ENCODE measurements at regions not wholly inside any gene's neighbourhood (a gene's known extent, or its start where the extent isn't known, plus 50 kb on each side); places are given as distances from the start of the nearest gene placed in this dataset.

DNA sequence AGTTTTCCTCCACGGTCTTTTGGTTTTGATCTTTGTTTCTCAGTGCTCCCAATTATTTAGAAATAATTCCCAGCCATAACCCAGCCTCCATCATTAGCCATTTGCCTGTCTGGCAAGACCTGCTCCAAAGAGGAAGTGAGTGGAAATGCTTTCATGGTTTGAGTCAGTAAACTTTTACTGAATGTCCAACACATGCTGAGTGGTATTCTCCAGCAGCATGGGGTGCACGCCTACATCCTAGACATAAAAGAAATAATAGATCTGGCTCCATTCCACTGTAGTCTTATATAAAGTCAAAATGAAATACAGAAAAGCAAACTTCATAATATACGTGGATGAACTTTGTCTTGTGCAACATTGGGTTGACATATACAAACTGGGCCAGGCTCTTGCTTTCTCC is 757.2 kb downstream of the TLE1 start:
- TF ChIP-seq POLR2AphosphoS5 (IDR thresholded peaks at IDR 0.05; ENCODE audit: control insufficient read depth, insufficient read depth, low read depth, low read length) (no peak), POLR2A (conservative IDR thresholded peaks at IDR 0.05) (no peak), FOS (IDR thresholded peaks at IDR 0.05; ENCODE audit: extremely low read depth, insufficient read length) (no peak), JUND (IDR thresholded peaks at IDR 0.05; ENCODE audit: borderline replicate concordance, low read depth, low read length) (no peak), JUND (tag; IDR thresholded peaks at IDR 0.05; ENCODE audit: borderline replicate concordance, low read depth, low read length) (no peak), EZH2 (IDR thresholded peaks at IDR 0.05; ENCODE audit: borderline replicate concordance, low read depth, low read length) (no peak), ARID2 (IDR thresholded peaks at IDR 0.05) (no peak)
- TF ChIP-seq, protein P1, sequence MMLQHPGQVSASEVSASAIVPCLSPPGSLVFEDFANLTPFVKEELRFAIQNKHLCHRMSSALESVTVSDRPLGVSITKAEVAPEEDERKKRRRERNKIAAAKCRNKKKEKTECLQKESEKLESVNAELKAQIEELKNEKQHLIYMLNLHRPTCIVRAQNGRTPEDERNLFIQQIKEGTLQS (IDR thresholded peaks at IDR 0.05) = no peak
- TF ChIP-seq, protein P1 (CRISPR knock-in tag; conservative IDR thresholded peaks at IDR 0.05) = no peak
- TF ChIP-seq, protein P2, sequence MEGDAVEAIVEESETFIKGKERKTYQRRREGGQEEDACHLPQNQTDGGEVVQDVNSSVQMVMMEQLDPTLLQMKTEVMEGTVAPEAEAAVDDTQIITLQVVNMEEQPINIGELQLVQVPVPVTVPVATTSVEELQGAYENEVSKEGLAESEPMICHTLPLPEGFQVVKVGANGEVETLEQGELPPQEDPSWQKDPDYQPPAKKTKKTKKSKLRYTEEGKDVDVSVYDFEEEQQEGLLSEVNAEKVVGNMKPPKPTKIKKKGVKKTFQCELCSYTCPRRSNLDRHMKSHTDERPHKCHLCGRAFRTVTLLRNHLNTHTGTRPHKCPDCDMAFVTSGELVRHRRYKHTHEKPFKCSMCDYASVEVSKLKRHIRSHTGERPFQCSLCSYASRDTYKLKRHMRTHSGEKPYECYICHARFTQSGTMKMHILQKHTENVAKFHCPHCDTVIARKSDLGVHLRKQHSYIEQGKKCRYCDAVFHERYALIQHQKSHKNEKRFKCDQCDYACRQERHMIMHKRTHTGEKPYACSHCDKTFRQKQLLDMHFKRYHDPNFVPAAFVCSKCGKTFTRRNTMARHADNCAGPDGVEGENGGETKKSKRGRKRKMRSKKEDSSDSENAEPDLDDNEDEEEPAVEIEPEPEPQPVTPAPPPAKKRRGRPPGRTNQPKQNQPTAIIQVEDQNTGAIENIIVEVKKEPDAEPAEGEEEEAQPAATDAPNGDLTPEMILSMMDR (IDR thresholded peaks at IDR 0.05 in 2 of 3, conservative IDR thresholded peaks at IDR 0.05 in 1 of 3; ENCODE audit: insufficient read depth in 2 of 3, low read depth in 1 of 3, low read length in 3 of 3) = no peak
